Hippocampal formation (tissue), 2 donors: ENCODE measurements at regions not wholly inside any gene's neighbourhood (a gene's known extent, or its start where the extent isn't known, plus 50 kb on each side); places are given as distances from the start of the nearest gene placed in this dataset.
"Not testable (repeated sequence)": the region's sequence is repeated elsewhere in the genome, so short reads cannot be mapped to it uniquely, and the experiment has no call there.

ENCODE experiments used
- DNase-seq, 2 donors: peaks; one replicate each; lab custom pipeline; 2025; lab: John Stamatoyannopoulos, UW

- no peak for DNase-seq
These were observed 563.9 kb downstream of the DACH1 start for GRCh38 chr13:71303144-71303543.

- no peak for DNase-seq
These were observed 566.4 kb downstream of the DACH1 start for GRCh38 chr13:71300602-71301001.

- DNase-seq = no peak
These were observed 575.2 kb downstream of the DACH1 start for GRCh38 chr13:71291842-71292146.

- no peak for DNase-seq
These were observed 575.8 kb downstream of the DACH1 start for GRCh38 chr13:71290963-71291841.

GRCh38 chr13:71289980-71290379, 577.0 kb downstream of the DACH1 start:
- DNase-seq = not testable (repeated sequence)

GRCh38 chr13:71285700-71286099, 581.3 kb downstream of the DACH1 start:
- no peak for DNase-seq

- DNase-seq = no peak
These were observed 588.5 kb downstream of the DACH1 start for GRCh38 chr13:71278512-71278911.

- no peak for DNase-seq
These were observed 591.9 kb downstream of the DACH1 start for GRCh38 chr13:71274923-71275608.

- no peak for DNase-seq
These were observed 605.7 kb downstream of the DACH1 start for GRCh38 chr13:71261256-71261655.

- no peak for DNase-seq
These were observed 606.8 kb downstream of the DACH1 start for GRCh38 chr13:71260246-71260645.

- no peak for DNase-seq
These were observed 611.4 kb downstream of the DACH1 start for GRCh38 chr13:71255633-71256032.

- DNase-seq = no peak
These were observed 612.6 kb downstream of the DACH1 start for GRCh38 chr13:71254384-71254783.

GRCh38 chr13:71252184-71252704, 614.8 kb downstream of the DACH1 start:
- no peak for DNase-seq

- no peak for DNase-seq
These were observed 615.6 kb downstream of the DACH1 start for GRCh38 chr13:71251292-71251951.

GRCh38 chr13:71249011-71249410, 618.0 kb downstream of the DACH1 start:
- DNase-seq = no peak

- no peak for DNase-seq
These were observed 622.8 kb downstream of the DACH1 start for GRCh38 chr13:71244161-71244560.

GRCh38 chr13:71242201-71242600, 624.8 kb downstream of the DACH1 start:
- no peak for DNase-seq

GRCh38 chr13:71240911-71241310, 626.1 kb downstream of the DACH1 start:
- DNase-seq = no peak

GRCh38 chr13:71237332-71237731, 629.7 kb downstream of the DACH1 start:
- no peak for DNase-seq

GRCh38 chr13:71219698-71220415, 647.1 kb downstream of the DACH1 start:
- DNase-seq = no peak

- DNase-seq = no peak
These were observed 648.0 kb downstream of the DACH1 start for GRCh38 chr13:71218960-71219359.

GRCh38 chr13:71217827-71218226, 649.2 kb downstream of the DACH1 start:
- DNase-seq = no peak
